SJSA1 (cell line): ENCODE measurements at regions not wholly inside any gene's neighbourhood (a gene's known extent, or its start where the extent isn't known, plus 50 kb on each side); places are given as distances from the start of the nearest gene placed in this dataset.

ENCODE experiments used
- DNase-seq, 2 experiments: peaks; one replicate each; pipeline ENCODE4 v3.0.0-alpha.2; 2015 to 2020; ENCODE audit warnings: low spot score in 2 of 2, low read depth in 1 of 2
- H3K27ac ChIP-seq: fragments of 250-450 bp; sonication (Bioruptor Pico); 2 replicates; pipeline ENCODE4 v1.5.1; 2020; ENCODE audit warnings: mild to moderate bottlenecking, moderate library complexity
- H3K27me3 ChIP-seq: fragments of 250-450 bp; sonication (Bioruptor Pico); replicated peaks from 2 replicates; pipeline ENCODE4 v1.5.1; 2020; ENCODE audit warnings: mild to moderate bottlenecking, moderate library complexity
- H3K36me3 ChIP-seq: fragments of 250-450 bp; sonication (Bioruptor Pico); 2 replicates; pipeline ENCODE4 v1.5.1; 2020; ENCODE audit warnings: mild to moderate bottlenecking
- H3K4me1 ChIP-seq: fragments of 250-450 bp; sonication (Bioruptor Pico); replicated peaks from 2 replicates; pipeline ENCODE4 v1.6.1; 2021; ENCODE audit warnings: mild to moderate bottlenecking
- H3K4me3 ChIP-seq: fragments of 250-450 bp; sonication (Bioruptor Pico); 2 replicates; pipeline ENCODE4 v1.5.1; 2020; ENCODE audit warnings: mild to moderate bottlenecking
- H3K9me3 ChIP-seq: fragments of 250-450 bp; sonication (Bioruptor Pico); replicated peaks from 2 replicates; pipeline ENCODE4 v1.5.1; 2020; ENCODE audit warnings: mild to moderate bottlenecking

- no peaks in the 10 kb centered on the region for H3K27me3 ChIP-seq
- no peaks in the 10 kb centered on the region for H3K36me3 ChIP-seq
- no peak for DNase-seq
- H3K4me1 ChIP-seq = peaks cover 22% of the 10 kb centered on the region
- H3K27ac ChIP-seq = no peak overlapping the region
- peaks cover 5% of the 10 kb centered on the region; the same call in 1 of the 2 replicates for H3K9me3 ChIP-seq
- H3K4me3 ChIP-seq = no peak overlapping the region
Observed at GRCh38 chr2:235165136-235165535, 213.3 kb downstream of the SH3BP4 start.

DNA sequence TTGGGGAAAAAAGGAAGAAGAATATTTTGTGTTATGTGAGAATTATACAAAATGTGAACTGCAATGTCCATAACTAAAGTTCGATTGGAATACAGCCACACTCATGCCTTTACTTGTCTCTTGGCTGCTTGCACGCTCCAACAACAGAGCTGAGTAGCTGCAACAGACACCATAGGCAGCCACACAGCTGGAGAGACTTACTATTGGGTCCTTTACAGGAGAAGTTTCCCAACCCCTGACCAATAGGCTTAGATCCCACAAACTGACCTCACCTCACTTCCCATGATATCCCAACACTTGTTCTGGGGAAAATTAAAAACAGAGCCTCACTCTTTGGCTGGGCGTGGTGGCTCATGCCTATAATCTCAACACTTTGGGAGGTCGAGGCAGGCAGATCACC lies 213.8 kb downstream of the SH3BP4 start:
- Histone ChIP-seq H3K4me3 (no peak overlapping the region), H3K9me3 (peaks cover 5% of the 10 kb centered on the region; the same call in 1 of the 2 replicates), H3K27me3 (no peaks in the 10 kb centered on the region), H3K27ac (no peak overlapping the region), H3K36me3 (no peaks in the 10 kb centered on the region), H3K4me1 (peaks cover 27% of the 10 kb centered on the region)
- DNase-seq = no peak

DNA sequence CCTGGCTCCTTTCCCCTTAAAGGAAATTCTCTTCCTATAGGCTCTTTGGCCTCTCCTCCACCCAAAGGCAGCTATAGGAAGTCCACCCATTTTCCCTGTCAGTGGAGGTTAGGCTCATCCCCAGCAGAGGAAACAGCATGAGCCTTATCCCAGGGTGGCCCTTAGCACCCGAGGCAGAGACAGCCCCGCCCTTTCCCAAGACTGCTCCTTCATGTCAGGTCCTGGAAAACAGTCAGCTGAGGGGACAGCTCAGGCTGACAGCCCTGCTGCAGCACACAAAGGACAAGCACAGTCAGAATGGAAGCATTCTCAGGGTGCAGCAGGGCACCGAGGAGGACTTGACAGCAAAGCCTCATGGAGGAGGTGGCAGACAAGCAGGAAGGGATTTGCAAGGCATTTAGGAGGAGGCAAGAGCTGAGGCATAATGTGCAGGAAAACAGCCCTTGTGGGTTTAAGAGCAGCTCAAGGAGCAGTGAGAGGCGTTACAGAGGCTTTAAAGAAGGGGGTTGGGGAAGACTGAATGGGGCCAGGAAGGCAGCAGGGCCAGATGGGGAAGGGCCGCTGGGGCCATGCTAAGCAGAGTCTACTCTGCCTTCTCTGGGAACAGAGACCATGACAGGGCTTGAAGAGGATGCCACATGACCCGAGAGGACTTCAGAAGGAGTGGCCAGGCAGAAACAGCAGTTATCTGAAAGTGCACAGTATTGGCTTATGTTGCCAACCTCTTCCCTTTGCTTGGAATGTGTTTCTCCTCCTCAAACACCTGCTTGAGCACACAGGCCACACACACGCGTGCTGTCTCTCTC lies 216.6 kb downstream of the SH3BP4 start:
- peaks cover 44% of the 10 kb centered on the region for H3K4me1 ChIP-seq
- H3K36me3 ChIP-seq = no peaks in the 10 kb centered on the region
- H3K27me3 ChIP-seq = no peaks in the 10 kb centered on the region
- no peak for DNase-seq
- no peak overlapping the region for H3K4me3 ChIP-seq
- H3K27ac ChIP-seq = no peak overlapping the region
- no peaks in the 10 kb centered on the region for H3K9me3 ChIP-seq

- H3K4me1 ChIP-seq = peaks cover 44% of the 10 kb centered on the region
- H3K36me3 ChIP-seq = no peaks in the 10 kb centered on the region
- peak in 1 of 2 experiments; percentile 54 for DNase-seq
- no peaks in the 10 kb centered on the region for H3K9me3 ChIP-seq
- no peaks in the 10 kb centered on the region for H3K27me3 ChIP-seq
- H3K27ac ChIP-seq = peak overlapping the region; percentile 91
- no peak overlapping the region for H3K4me3 ChIP-seq
Observed at GRCh38 chr2:235170016-235170415, 218.2 kb downstream of the SH3BP4 start.

- Histone ChIP-seq H3K4me1 (peaks cover 44% of the 10 kb centered on the region), H3K9me3 (no peaks in the 10 kb centered on the region), H3K27ac (peak overlapping the region; percentile 91), H3K36me3 (no peaks in the 10 kb centered on the region), H3K27me3 (no peaks in the 10 kb centered on the region), H3K4me3 (no peak overlapping the region)
- DNase-seq = peak; percentile 91
Observed at GRCh38 chr2:235170536-235171521, 219.0 kb downstream of the SH3BP4 start.

- Histone ChIP-seq H3K27me3 (no peaks in the 10 kb centered on the region), H3K4me1 (peaks cover 44% of the 10 kb centered on the region), H3K4me3 (no peak overlapping the region), H3K36me3 (no peaks in the 10 kb centered on the region), H3K27ac (peak overlapping the region; percentile 91), H3K9me3 (no peaks in the 10 kb centered on the region)
- DNase-seq = peak; percentile 67 to 89
Observed at GRCh38 chr2:235171550-235172031, 219.8 kb downstream of the SH3BP4 start.

DNA sequence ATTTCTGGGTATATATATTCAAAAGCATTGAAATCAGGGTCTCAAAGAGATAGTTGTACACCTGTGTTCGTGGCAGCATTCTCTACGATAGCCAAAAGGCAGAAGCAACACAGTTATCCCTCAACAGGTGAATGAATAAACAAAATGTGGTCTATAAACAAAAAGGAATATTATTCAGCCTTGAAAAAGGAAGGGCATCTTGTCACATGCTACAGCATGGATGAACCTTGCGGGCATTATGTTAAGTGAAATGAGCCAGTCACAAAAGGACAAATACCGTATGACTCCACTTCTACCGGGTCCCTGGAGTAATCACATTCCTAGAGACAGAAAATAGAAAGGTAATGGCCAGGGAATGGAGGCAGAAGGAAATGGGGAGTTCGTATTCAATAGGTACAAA lies 228.8 kb downstream of the SH3BP4 start:
- DNase-seq = no peak
- no peaks in the 10 kb centered on the region for H3K36me3 ChIP-seq
- H3K4me1 ChIP-seq = peaks cover 8% of the 10 kb centered on the region; the same call in 1 of the 2 replicates
- H3K9me3 ChIP-seq = no peaks in the 10 kb centered on the region; the same call in 1 of the 2 replicates
- no peak overlapping the region for H3K27ac ChIP-seq
- no peak overlapping the region for H3K4me3 ChIP-seq
- no peaks in the 10 kb centered on the region for H3K27me3 ChIP-seq

DNA sequence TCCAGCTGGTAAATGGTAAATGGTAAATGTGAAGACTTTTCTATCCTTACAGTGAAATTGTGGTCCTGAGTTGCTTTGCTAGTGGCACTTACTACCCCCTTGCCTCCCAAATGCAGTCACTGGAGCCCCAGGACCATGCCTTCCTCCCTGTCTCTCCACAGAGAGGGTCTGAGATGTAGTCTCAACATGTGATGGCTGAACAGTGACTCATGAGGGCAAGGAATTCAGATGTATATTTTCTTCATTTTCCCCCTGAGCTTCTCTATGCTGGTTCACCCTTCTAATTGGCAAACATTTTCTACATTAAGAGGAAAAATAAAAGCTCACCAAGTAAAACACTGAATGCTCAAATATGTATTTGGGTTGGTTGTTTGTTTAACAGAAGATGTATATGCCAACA lies 232.0 kb downstream of the SH3BP4 start:
- H3K4me1 ChIP-seq = peaks cover 8% of the 10 kb centered on the region; the same call in 1 of the 2 replicates
- DNase-seq = no peak
- H3K4me3 ChIP-seq = no peak overlapping the region
- no peaks in the 10 kb centered on the region for H3K27me3 ChIP-seq
- no peaks in the 10 kb centered on the region; the same call in 1 of the 2 replicates for H3K9me3 ChIP-seq
- H3K27ac ChIP-seq = no peak overlapping the region
- H3K36me3 ChIP-seq = no peaks in the 10 kb centered on the region

DNA sequence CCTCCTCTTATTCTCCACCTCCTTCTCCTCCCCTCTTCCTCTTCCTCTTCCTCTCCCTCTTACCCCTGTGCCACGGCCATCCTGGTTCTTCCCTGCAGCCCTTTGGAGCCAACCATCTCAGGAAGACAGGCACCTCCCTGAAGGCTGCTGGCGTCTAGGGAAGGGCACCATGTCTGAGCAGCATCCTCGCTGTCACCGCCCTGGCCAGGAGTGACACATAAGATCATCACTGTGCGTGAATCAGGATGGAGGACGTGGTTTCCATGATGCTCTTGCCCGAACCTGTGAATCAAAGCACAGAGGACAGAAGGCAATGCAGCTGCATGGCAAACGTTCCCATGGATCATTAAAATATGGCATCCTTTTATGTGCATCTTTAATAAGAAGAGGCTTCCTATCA lies 236.0 kb downstream of the SH3BP4 start:
- no peak overlapping the region for H3K4me3 ChIP-seq
- H3K27me3 ChIP-seq = no peaks in the 10 kb centered on the region
- DNase-seq = no peak
- H3K27ac ChIP-seq = no peak overlapping the region
- peaks cover 16% of the 10 kb centered on the region for H3K4me1 ChIP-seq
- no peaks in the 10 kb centered on the region for H3K9me3 ChIP-seq
- no peaks in the 10 kb centered on the region for H3K36me3 ChIP-seq

GRCh38 chr2:235191486-235191885 lies 239.7 kb downstream of the SH3BP4 start:
- H3K9me3 ChIP-seq = no peaks in the 10 kb centered on the region
- H3K27ac ChIP-seq = no peak overlapping the region
- peaks cover 8% of the 10 kb centered on the region for H3K4me1 ChIP-seq
- H3K27me3 ChIP-seq = no peaks in the 10 kb centered on the region
- no peak overlapping the region for H3K4me3 ChIP-seq
- no peaks in the 10 kb centered on the region for H3K36me3 ChIP-seq
- no peak for DNase-seq

GRCh38 chr2:235191978-235192377 lies 240.2 kb downstream of the SH3BP4 start:
- DNase-seq = no peak
- no peak overlapping the region for H3K4me3 ChIP-seq
- H3K9me3 ChIP-seq = no peaks in the 10 kb centered on the region
- H3K36me3 ChIP-seq = no peaks in the 10 kb centered on the region
- peaks cover 8% of the 10 kb centered on the region for H3K4me1 ChIP-seq
- H3K27ac ChIP-seq = no peak overlapping the region
- H3K27me3 ChIP-seq = no peaks in the 10 kb centered on the region

GRCh38 chr2:235194351-235194750 lies 242.5 kb downstream of the SH3BP4 start:
- Histone ChIP-seq H3K4me1 (peaks cover 8% of the 10 kb centered on the region), H3K4me3 (no peak overlapping the region), H3K27me3 (no peaks in the 10 kb centered on the region), H3K9me3 (no peaks in the 10 kb centered on the region), H3K27ac (no peak overlapping the region), H3K36me3 (no peaks in the 10 kb centered on the region)
- no peak for DNase-seq

DNA sequence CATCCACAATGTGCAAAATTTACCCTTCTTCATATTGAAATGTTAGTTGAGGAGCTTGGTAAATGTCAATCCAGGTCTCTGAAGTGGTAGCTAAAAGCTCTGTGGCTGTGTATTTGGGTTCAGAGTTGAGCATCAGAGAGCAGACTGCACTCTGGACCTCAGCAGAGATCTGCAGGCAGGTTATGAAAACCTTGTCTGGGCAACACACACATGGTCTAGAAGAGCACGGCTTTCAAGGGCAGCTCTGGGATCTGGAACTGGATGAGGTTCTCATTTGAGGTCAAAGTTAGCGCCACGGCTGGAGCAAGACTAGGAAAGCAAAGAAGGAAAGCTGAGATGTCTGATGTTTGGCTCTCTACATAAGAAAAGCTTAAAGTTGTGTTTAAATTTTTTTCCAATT lies 243.0 kb downstream of the SH3BP4 start:
- Histone ChIP-seq H3K27ac (no peak overlapping the region), H3K4me1 (peaks cover 5% of the 10 kb centered on the region), H3K27me3 (no peaks in the 10 kb centered on the region), H3K4me3 (no peak overlapping the region), H3K36me3 (no peaks in the 10 kb centered on the region), H3K9me3 (no peaks in the 10 kb centered on the region)
- DNase-seq = no peak

GRCh38 chr2:235195921-235196320 lies 244.1 kb downstream of the SH3BP4 start:
- Histone ChIP-seq H3K27me3 (no peaks in the 10 kb centered on the region), H3K4me3 (no peak overlapping the region), H3K4me1 (no peaks in the 10 kb centered on the region), H3K27ac (no peak overlapping the region), H3K36me3 (no peaks in the 10 kb centered on the region), H3K9me3 (no peaks in the 10 kb centered on the region)
- DNase-seq = no peak
